Spleen (tissue), 7 donors: ENCODE measurements at regions not wholly inside any gene's neighbourhood (a gene's known extent, or its start where the extent isn't known, plus 50 kb on each side); places are given as distances from the start of the nearest gene placed in this dataset.

ENCODE experiments used
- POLR2A ChIP-seq, 3 donors: fragments of 450-650 bp; IDR thresholded peaks; one replicate each; pipeline ENCODE4 v1.5.1; 2017; ENCODE audit warnings: antibody characterized with exemption in 3 of 3, mild to moderate bottlenecking in 1 of 3
- POLR2AphosphoS5 ChIP-seq, 3 donors: sonication (generic); formaldehyde crosslinking; IDR thresholded peaks; one replicate each; pipeline ENCODE4 v1.5.1; 2017; ENCODE audit warnings: antibody characterized with exemption in 3 of 3
- TF ChIP-seq, protein P1 (sequence below), 11 experiments: fragments of 200-600 bp in 7 of 11; fragments of 450-650 bp in 4 of 11; sonication (generic) in 4 of 11; IDR thresholded peaks in 8 of 11; conservative IDR thresholded peaks in 3 of 11; 1 replicate in 7 of 11; 2 replicates in 4 of 11; pipeline versions ENCODE4 v1.4.0 to v1.8.0; 2016 to 2021; ENCODE audit warnings: antibody characterized with exemption in 11 of 11, inconsistent platforms in 4 of 11, mild to moderate bottlenecking in 1 of 11
- donor health status: DM: no; HTN: no; CAD: no; lungs with moderate emphysema.
- donor health status: DM: no; HTN: no; CAD: no.
- donor health status: DM: no; HTN: no; CAD: no.

DNA sequence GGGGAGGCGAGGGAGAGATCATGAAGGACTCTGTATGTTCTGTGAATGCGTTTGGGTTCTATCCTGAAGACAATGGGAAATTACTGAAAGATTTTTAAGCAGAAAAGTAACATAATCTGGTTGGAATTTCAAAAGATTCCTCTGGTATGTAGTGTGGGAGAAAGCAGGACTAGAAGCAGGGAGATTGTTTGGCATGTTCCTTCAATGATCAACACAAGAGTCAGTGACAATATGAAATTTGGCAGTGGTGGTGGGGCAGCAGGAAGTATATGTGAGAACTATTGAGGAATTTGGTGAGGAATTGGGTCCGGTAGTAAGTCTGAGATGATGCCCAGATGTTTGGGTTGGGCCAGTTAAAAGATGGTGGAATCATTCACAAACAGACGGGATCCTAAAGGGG, 348.7 kb downstream of the CD83 start:
- TF ChIP-seq POLR2A (IDR thresholded peaks at IDR 0.05) (no peak), POLR2AphosphoS5 (IDR thresholded peaks at IDR 0.05) (no peak)
- TF ChIP-seq, protein P1, sequence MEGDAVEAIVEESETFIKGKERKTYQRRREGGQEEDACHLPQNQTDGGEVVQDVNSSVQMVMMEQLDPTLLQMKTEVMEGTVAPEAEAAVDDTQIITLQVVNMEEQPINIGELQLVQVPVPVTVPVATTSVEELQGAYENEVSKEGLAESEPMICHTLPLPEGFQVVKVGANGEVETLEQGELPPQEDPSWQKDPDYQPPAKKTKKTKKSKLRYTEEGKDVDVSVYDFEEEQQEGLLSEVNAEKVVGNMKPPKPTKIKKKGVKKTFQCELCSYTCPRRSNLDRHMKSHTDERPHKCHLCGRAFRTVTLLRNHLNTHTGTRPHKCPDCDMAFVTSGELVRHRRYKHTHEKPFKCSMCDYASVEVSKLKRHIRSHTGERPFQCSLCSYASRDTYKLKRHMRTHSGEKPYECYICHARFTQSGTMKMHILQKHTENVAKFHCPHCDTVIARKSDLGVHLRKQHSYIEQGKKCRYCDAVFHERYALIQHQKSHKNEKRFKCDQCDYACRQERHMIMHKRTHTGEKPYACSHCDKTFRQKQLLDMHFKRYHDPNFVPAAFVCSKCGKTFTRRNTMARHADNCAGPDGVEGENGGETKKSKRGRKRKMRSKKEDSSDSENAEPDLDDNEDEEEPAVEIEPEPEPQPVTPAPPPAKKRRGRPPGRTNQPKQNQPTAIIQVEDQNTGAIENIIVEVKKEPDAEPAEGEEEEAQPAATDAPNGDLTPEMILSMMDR (IDR thresholded peaks at IDR 0.05 in 8 of 11, conservative IDR thresholded peaks at IDR 0.05 in 3 of 11): no peak
